ENCODE measurements at regions not wholly inside any gene's neighbourhood (a gene's known extent, or its start where the extent isn't known, plus 50 kb on each side); places are given as distances from the start of the nearest gene placed in this dataset.

DNA sequence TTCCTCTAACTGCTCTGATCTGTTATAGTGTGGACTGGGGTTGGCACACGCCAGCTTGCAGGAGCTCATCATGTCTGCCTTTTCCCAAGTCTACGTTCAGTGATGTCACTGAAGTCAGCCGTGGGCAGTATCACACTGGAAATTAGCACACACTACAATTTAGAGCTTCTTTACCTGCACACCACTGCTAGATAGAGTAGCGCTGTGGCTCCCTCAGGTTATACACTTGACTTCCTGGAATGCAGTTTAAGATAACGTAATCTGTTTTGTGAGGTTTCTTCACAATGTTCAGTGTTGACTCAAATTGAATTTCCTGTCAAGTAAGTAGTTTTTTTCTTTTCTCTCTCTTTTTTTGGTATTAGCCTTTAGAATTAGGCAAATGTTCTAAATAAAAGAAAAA lies 487.2 kb downstream of the DCDC2C start:
- TF ChIP-seq, protein P1, sequence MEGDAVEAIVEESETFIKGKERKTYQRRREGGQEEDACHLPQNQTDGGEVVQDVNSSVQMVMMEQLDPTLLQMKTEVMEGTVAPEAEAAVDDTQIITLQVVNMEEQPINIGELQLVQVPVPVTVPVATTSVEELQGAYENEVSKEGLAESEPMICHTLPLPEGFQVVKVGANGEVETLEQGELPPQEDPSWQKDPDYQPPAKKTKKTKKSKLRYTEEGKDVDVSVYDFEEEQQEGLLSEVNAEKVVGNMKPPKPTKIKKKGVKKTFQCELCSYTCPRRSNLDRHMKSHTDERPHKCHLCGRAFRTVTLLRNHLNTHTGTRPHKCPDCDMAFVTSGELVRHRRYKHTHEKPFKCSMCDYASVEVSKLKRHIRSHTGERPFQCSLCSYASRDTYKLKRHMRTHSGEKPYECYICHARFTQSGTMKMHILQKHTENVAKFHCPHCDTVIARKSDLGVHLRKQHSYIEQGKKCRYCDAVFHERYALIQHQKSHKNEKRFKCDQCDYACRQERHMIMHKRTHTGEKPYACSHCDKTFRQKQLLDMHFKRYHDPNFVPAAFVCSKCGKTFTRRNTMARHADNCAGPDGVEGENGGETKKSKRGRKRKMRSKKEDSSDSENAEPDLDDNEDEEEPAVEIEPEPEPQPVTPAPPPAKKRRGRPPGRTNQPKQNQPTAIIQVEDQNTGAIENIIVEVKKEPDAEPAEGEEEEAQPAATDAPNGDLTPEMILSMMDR (IDR thresholded peaks at IDR 0.05; ENCODE audit: borderline replicate concordance, extremely low read depth, low read length, poor library complexity, severe bottlenecking): no peak
- TF ChIP-seq EZH2 (IDR thresholded peaks at IDR 0.05; ENCODE audit: borderline replicate concordance, low read depth, low read length, severe bottlenecking): no peak

Data from DND-41 (cell line).